Astrocyte of the spinal cord (primary cell): ENCODE measurements at regions not wholly inside any gene's neighbourhood (a gene's known extent, or its start where the extent isn't known, plus 50 kb on each side); places are given as distances from the start of the nearest gene placed in this dataset.

ENCODE experiments used
- DNase-seq: peaks from one replicate; pipeline ENCODE4 v3.0.0; 2011; ENCODE audit warnings: low read depth, low spot score
- H3K4me3 ChIP-seq: 2 replicates; pipeline ENCODE4 v1.5.1; 2011; ENCODE audit warnings: low read depth, mild to moderate bottlenecking, low read length, moderate library complexity
- CTCF ChIP-seq: IDR thresholded peaks from 2 replicates; pipeline ENCODE4 v1.5.1; 2012; ENCODE audit warnings: low read depth, mild to moderate bottlenecking, low read length, inconsistent platforms
- in situ Hi-C: cut with HindIII; loops from 2 replicates; pipeline ENCODE4 v1.10.0; 2017; ENCODE audit warnings: low sequenced_read_pairs

GRCh38 chr22:48055827-48056226 is 1293.4 kb downstream of the TBC1D22A start:
- H3K4me3 ChIP-seq = no peak overlapping the region
- in situ Hi-C loops = no loop called here
- DNase-seq = no peak
- TF ChIP-seq CTCF = no peak

GRCh38 chr22:48055185-48055584 is 1292.7 kb downstream of the TBC1D22A start:
- in situ Hi-C loops = no loop called here
- TF ChIP-seq CTCF = no peak
- H3K4me3 ChIP-seq = no peak overlapping the region
- no peak for DNase-seq

- no peak overlapping the region for H3K4me3 ChIP-seq
- no peak for DNase-seq
- in situ Hi-C loops = no loop called here
- TF ChIP-seq CTCF = no peak
These were observed 1292.1 kb downstream of the TBC1D22A start for GRCh38 chr22:48054596-48054995.

GRCh38 chr22:48053973-48054372 is 1291.5 kb downstream of the TBC1D22A start:
- no peak for TF ChIP-seq CTCF
- in situ Hi-C loops = no loop called here
- DNase-seq = no peak
- H3K4me3 ChIP-seq = no peak overlapping the region

GRCh38 chr22:48053486-48053885 is 1291.0 kb downstream of the TBC1D22A start:
- no peak for DNase-seq
- in situ Hi-C loops = no loop called here

GRCh38 chr22:48052621-48052890 is 1290.1 kb downstream of the TBC1D22A start:
- in situ Hi-C loops = no loop called here
- H3K4me3 ChIP-seq = no peak overlapping the region
- no peak for TF ChIP-seq CTCF
- no peak for DNase-seq

More at GRCh38 chr22:48053486-48053885, 1291.0 kb downstream of the TBC1D22A start:
- no peak for TF ChIP-seq CTCF
- no peak overlapping the region for H3K4me3 ChIP-seq
